ENCODE measurements at regions not wholly inside any gene's neighbourhood (a gene's known extent, or its start where the extent isn't known, plus 50 kb on each side); places are given as distances from the start of the nearest gene placed in this dataset.
"Not testable (repeated sequence)": the region's sequence is repeated elsewhere in the genome, so short reads cannot be mapped to it uniquely, and the experiment has no call there.

DNA sequence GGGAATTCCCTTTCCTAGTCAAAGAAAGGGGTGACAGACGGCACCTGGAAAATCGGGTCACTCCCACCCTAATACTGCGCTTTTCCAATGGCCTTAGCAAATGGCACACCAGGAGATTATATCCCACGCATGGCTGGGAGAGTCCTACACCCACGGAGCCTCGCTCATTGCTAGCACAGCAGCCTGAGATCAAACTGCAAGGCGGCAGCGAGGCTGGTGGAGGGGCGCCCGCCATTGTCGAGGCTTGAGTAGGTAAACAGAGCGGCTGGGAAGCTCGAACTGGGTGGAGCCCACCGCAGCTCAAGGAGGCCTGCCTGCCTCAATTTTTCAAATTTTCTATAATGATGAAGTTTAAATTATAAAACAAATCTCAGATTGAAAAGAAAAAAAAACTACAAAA lies 522.7 kb upstream of the HS3ST5 start:
- TF ChIP-seq, protein P1, sequence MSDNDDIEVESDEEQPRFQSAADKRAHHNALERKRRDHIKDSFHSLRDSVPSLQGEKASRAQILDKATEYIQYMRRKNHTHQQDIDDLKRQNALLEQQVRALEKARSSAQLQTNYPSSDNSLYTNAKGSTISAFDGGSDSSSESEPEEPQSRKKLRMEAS (IDR thresholded peaks at IDR 0.05; ENCODE audit: low read depth, low read length) = not testable (repeated sequence)
- not testable (repeated sequence) for TF ChIP-seq CTCF (IDR thresholded peaks at IDR 0.05; ENCODE audit: low read depth, low read length)

Data from NB4 (cell line).